HepG2 (cell line): ENCODE measurements at regions not wholly inside any gene's neighbourhood (a gene's known extent, or its start where the extent isn't known, plus 50 kb on each side); places are given as distances from the start of the nearest gene placed in this dataset.

Experiments used
- CTCF ChIP-seq: sonication (generic); formaldehyde crosslinking; IDR thresholded peaks from 2 replicates; pipeline ENCODE4 v1.5.0; 2020; ENCODE audit warnings: mild to moderate bottlenecking, missing genetic modification reagents, moderate library complexity
- FIP1L1 ChIP-seq: fragments of 200-400 bp; formaldehyde crosslinking; IDR thresholded peaks from 2 replicates; pipeline ENCODE4 v1.6.1; 2018; ENCODE audit warnings: low read depth, mild to moderate bottlenecking, low read length, moderate library complexity, borderline replicate concordance; ENCODE audit not compliant: insufficient read depth
- FOXM1 ChIP-seq: sonication (generic); formaldehyde crosslinking; IDR thresholded peaks from 2 replicates; pipeline ENCODE4 v1.5.0; 2020; ENCODE audit warnings: missing genetic modification reagents
- NCOA1 ChIP-seq: sonication (generic); formaldehyde crosslinking; IDR thresholded peaks from 2 replicates; pipeline ENCODE4 v1.9.0; 2021; ENCODE audit warnings: missing genetic modification reagents
- PAX8 ChIP-seq: sonication (generic); formaldehyde crosslinking; IDR thresholded peaks from 2 replicates; pipeline ENCODE4 v1.8.0; 2022; ENCODE audit warnings: mild to moderate bottlenecking, missing genetic modification reagents, borderline replicate concordance
- POLR2A ChIP-seq, 2 experiments: IDR thresholded peaks; 2 replicates each; pipeline ENCODE4 v1.6.1; 2011; ENCODE audit warnings: low read depth in 2 of 2, low read length in 2 of 2, mild to moderate bottlenecking in 1 of 2, moderate library complexity in 1 of 2; ENCODE audit not compliant: insufficient read depth in 1 of 2
- POLR2AphosphoS5 ChIP-seq: IDR thresholded peaks from 2 replicates; pipeline ENCODE4 v1.6.1; 2012; ENCODE audit warnings: low read depth, low read length
- RAD21 ChIP-seq: fragments of 450-650 bp; formaldehyde crosslinking; IDR thresholded peaks from 2 replicates; pipeline ENCODE4 v1.5.0; 2020; ENCODE audit warnings: mild to moderate bottlenecking
- TCF7L2 ChIP-seq: IDR thresholded peaks from 2 replicates; pipeline ENCODE4 v1.6.1; 2011; ENCODE audit warnings: mild to moderate bottlenecking, low read depth, low read length, moderate library complexity
- ZNF253 ChIP-seq: sonication (generic); formaldehyde crosslinking; IDR thresholded peaks from 2 replicates; pipeline ENCODE4 v1.8.0; 2022; ENCODE audit warnings: mild to moderate bottlenecking, missing genetic modification reagents, borderline replicate concordance

DNA sequence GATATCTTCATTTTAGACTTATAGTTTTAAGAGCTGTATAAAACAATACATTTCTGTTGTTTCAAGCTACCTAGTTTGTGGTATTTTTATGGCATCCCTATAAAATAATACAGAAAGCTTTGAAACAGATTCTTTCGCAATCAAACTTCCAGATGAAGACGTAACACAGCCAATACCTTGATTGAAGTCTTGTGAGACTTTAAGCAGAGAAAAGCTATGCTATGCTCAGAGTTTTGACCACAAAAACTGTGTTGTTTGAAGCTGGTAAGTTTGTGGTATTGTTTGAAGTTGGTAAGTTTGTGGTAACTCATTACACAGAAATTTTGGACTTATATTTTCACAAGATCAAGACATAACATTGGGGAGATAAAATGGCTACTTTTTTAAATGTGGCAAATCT, 201.8 kb upstream of the UGT8 start:
- TF ChIP-seq CTCF (CRISPR knock-in tag) (no peak), TCF7L2 (no peak), FIP1L1 (no peak), FOXM1 (CRISPR knock-in tag) (no peak), POLR2A (IDR thresholded peaks at IDR 0.05; ENCODE audit: insufficient read depth in 1 of 2, low read depth in 2 of 2, low read length in 2 of 2) (no peak), NCOA1 (CRISPR knock-in tag) (no peak), PAX8 (no peak), ZNF253 (no peak), POLR2AphosphoS5 (no peak), RAD21 (CRISPR knock-in tag) (no peak)
